Astrocyte (in vitro differentiated cells and primary cell): ENCODE measurements at regions not wholly inside any gene's neighbourhood (a gene's known extent, or its start where the extent isn't known, plus 50 kb on each side); places are given as distances from the start of the nearest gene placed in this dataset.

Experiments used
- CTCF ChIP-seq: IDR thresholded peaks from 2 replicates; pipeline ENCODE4 v1.5.1; 2011; ENCODE audit warnings: low read depth, mild to moderate bottlenecking, inconsistent platforms, low read length, moderate library complexity; ENCODE audit not compliant: insufficient read depth
- EZH2 ChIP-seq: IDR thresholded peaks from 2 replicates; pipeline ENCODE4 v1.6.1; 2012; ENCODE audit warnings: mild to moderate bottlenecking, low read length, inconsistent platforms; ENCODE audit not compliant: insufficient read depth

DNA sequence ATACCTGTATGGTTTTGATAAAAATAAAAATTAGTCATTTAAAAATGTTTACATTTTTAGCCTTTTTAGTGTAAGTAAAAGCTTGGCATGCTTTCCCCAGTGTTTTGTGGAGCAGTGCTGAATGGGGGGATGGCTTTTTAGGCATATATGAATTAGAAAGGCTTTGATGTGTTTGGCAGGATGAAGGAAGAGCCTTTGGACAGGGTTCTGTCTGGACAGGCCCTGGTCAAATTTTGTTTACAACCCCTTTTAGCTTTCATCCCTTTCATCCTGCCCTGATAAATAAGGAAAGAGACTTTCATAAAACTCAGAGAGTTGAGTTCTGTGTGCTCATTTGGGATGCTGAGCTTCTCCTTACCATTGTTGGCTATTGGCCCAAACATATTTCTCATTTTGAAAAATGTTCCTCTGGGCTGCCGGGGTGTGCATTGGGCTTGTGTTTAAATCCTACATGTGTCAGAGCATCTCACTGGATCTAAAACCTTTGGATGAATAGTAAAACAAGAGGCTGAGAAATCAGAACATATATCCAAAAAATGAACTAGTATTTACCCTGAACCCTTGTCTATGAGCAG is 68.1 kb upstream of the PHYHIPL start:
- TF ChIP-seq CTCF (no peak), EZH2 (no peak)
